Gastroesophageal sphincter (tissue), 4 donors: ENCODE measurements at regions not wholly inside any gene's neighbourhood (a gene's known extent, or its start where the extent isn't known, plus 50 kb on each side); places are given as distances from the start of the nearest gene placed in this dataset.

Experiments used
- ATAC-seq: fragments of 150-250 bp; one replicate; pipeline ENCODE4 v1.9.1; 2016; ENCODE audit warnings: mild to moderate bottlenecking, moderate library complexity
- H3K27ac ChIP-seq, 4 donors: fragments of 200-600 bp; sonication (generic) in 3 of 4; 1 replicate in 3 of 4; 2 replicates in 1 of 4; pipeline ENCODE4 v1.5.1; 2016 to 2019
- H3K27me3 ChIP-seq: fragments of 200-600 bp; sonication (generic); one replicate; pipeline ENCODE4 v1.5.1; 2019
- H3K36me3 ChIP-seq, 2 donors: fragments of 200-600 bp; sonication (generic); one replicate each; pipeline ENCODE4 v1.5.1; 2019; ENCODE audit warnings: control low read depth in 1 of 2
- H3K4me1 ChIP-seq, 3 donors: fragments of 200-600 bp; sonication (generic); 1 replicate in 2 of 3; 2 replicates in 1 of 3; pipeline ENCODE4 v1.5.1; 2016 to 2019; ENCODE audit warnings: control low read depth in 2 of 3
- H3K4me3 ChIP-seq, 2 donors: fragments of 200-600 bp; sonication (generic); one replicate each; pipeline ENCODE4 v1.5.1; 2019; ENCODE audit warnings: mild to moderate bottlenecking in 1 of 2, moderate library complexity in 1 of 2
- H3K9me3 ChIP-seq, 3 donors: fragments of 200-600 bp; sonication (generic); one replicate each; pipeline ENCODE4 v1.5.1; 2017 to 2019; ENCODE audit warnings: control low read depth in 2 of 3
- EP300 ChIP-seq: sonication (generic); formaldehyde crosslinking; IDR thresholded peaks from one replicate; pipeline ENCODE4 v1.6.1; 2017; ENCODE audit warnings: antibody characterized with exemption, mild to moderate bottlenecking
- POLR2A ChIP-seq, 2 donors: fragments of 450-650 bp; IDR thresholded peaks; one replicate each; pipeline ENCODE4 v1.6.1; 2017; ENCODE audit warnings: antibody characterized with exemption in 2 of 2, mild to moderate bottlenecking in 2 of 2, moderate library complexity in 1 of 2
- POLR2AphosphoS5 ChIP-seq: sonication (generic); formaldehyde crosslinking; IDR thresholded peaks from one replicate; pipeline ENCODE4 v1.6.1; 2017; ENCODE audit warnings: antibody characterized with exemption
- WGBS, 2 donors: methylation state at CpG; one replicate each; pipeline ENCODE4 v1.1.5; 2018; ENCODE audit warnings: low coverage in 1 of 2; 5-methylcytosine and 5-hydroxymethylcytosine counted together
- TF ChIP-seq, protein P1 (sequence below), 4 experiments: fragments of 200-600 bp in 2 of 4; fragments of 450-650 bp in 2 of 4; sonication (generic) in 1 of 4; IDR thresholded peaks; one replicate each; pipeline ENCODE4 v1.5.1; 2017 to 2019; ENCODE audit warnings: antibody characterized with exemption in 4 of 4, mild to moderate bottlenecking in 2 of 4, moderate library complexity in 2 of 4

DNA sequence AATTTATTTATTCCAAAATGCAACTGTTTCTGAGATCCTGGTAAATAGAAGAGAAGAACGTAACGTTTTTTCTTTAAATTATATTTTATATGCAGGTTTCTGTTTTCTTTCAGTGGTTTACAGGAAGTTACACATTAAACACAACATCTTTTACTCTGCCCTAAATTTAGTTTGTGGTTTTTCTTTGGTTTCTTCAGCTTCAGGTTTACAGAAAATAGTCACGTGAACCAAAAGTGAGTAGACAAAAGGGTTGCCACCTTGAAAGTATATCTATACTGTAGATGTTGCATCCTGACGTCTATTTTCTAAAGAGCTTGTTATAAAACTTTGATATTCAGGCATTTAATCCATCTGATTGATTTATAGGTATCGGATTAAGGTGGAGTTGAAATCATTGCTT, 1236.6 kb downstream of the MAT2B start:
- Histone ChIP-seq H3K9me3 (no peaks in the 10 kb centered on the region), H3K27ac (no peak overlapping the region), H3K4me3 (no peak overlapping the region), H3K27me3 (no peaks in the 10 kb centered on the region), H3K4me1 (no peaks in the 10 kb centered on the region), H3K36me3 (no peaks in the 10 kb centered on the region)
- TF ChIP-seq POLR2A (IDR thresholded peaks at IDR 0.05), result no peak
- TF ChIP-seq EP300, result no peak
- TF ChIP-seq, protein P1, sequence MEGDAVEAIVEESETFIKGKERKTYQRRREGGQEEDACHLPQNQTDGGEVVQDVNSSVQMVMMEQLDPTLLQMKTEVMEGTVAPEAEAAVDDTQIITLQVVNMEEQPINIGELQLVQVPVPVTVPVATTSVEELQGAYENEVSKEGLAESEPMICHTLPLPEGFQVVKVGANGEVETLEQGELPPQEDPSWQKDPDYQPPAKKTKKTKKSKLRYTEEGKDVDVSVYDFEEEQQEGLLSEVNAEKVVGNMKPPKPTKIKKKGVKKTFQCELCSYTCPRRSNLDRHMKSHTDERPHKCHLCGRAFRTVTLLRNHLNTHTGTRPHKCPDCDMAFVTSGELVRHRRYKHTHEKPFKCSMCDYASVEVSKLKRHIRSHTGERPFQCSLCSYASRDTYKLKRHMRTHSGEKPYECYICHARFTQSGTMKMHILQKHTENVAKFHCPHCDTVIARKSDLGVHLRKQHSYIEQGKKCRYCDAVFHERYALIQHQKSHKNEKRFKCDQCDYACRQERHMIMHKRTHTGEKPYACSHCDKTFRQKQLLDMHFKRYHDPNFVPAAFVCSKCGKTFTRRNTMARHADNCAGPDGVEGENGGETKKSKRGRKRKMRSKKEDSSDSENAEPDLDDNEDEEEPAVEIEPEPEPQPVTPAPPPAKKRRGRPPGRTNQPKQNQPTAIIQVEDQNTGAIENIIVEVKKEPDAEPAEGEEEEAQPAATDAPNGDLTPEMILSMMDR (IDR thresholded peaks at IDR 0.05), result no peak
- no peak for TF ChIP-seq POLR2AphosphoS5
- ATAC-seq, result no peak
- WGBS, 2 donors, result 69 to 72% methylated on average over 4 to 5 of the region's 5 CpGs

- Histone ChIP-seq H3K27ac (no peak overlapping the region), H3K4me1 (no peaks in the 10 kb centered on the region), H3K27me3 (no peaks in the 10 kb centered on the region), H3K36me3 (no peaks in the 10 kb centered on the region), H3K4me3 (no peak overlapping the region), H3K9me3 (no peaks in the 10 kb centered on the region)
- TF ChIP-seq POLR2A (IDR thresholded peaks at IDR 0.05) (no peak), POLR2AphosphoS5 (no peak), EP300 (no peak)
- TF ChIP-seq, protein P1 (IDR thresholded peaks at IDR 0.05), result no peak
- no peak for ATAC-seq
These were observed 1241.3 kb downstream of the MAT2B start for GRCh38 chr5:164746723-164747122.

DNA sequence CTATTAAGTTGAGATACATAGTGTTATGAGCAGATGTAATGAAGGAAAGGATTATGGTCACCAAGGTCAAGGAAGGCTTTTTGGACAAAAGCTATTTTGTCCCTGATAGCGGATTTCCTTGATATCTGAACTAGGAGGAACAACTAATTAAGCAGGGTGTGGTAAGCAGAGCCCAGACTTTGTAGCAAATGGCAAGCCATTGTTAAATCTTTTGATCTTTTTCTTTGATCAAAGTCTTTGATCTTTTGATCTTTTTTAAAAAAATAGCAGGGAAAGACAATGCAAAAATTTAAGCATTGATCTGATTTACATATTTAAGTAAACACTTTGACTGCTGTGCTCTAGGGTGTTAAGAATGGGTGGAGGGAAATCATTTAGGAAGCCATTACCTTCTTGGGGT, 1242.0 kb downstream of the MAT2B start:
- no peak for TF ChIP-seq EP300
- TF ChIP-seq POLR2AphosphoS5, result no peak
- TF ChIP-seq POLR2A (IDR thresholded peaks at IDR 0.05), result no peak
- TF ChIP-seq, protein P1 (IDR thresholded peaks at IDR 0.05), result no peak
- no peak for ATAC-seq
- Histone ChIP-seq H3K4me3 (no peak overlapping the region), H3K4me1 (no peaks in the 10 kb centered on the region), H3K27ac (no peak overlapping the region), H3K36me3 (no peaks in the 10 kb centered on the region), H3K27me3 (no peaks in the 10 kb centered on the region), H3K9me3 (no peaks in the 10 kb centered on the region)
- WGBS, 2 donors, result 71 to 73% methylated on average over 1 of the region's 1 CpG

DNA sequence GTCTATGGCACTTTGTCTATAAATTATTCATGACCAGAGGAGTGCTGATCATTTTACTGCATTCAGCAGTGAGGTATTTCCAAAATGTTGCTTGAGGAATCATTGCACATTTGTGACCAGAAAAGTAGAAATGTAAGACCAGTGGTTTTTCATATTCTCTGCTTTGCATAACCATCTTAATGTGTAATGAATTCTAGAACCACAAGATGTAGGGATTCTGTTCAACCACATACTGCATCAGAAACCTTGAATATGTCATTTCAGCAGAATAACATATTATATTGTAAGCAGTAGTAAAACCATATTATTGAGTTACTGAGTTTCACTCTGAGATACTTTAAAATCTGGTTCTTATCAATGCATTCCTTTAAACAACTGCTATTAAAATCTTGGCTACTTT, 1243.4 kb downstream of the MAT2B start:
- Histone ChIP-seq H3K36me3 (no peaks in the 10 kb centered on the region), H3K9me3 (no peaks in the 10 kb centered on the region), H3K27me3 (no peaks in the 10 kb centered on the region), H3K4me1 (no peaks in the 10 kb centered on the region), H3K4me3 (no peak overlapping the region), H3K27ac (no peak overlapping the region)
- ATAC-seq, result no peak
- TF ChIP-seq POLR2AphosphoS5, result no peak
- TF ChIP-seq POLR2A (IDR thresholded peaks at IDR 0.05), result no peak
- TF ChIP-seq, protein P1 (IDR thresholded peaks at IDR 0.05), result no peak
- no peak for TF ChIP-seq EP300

- H3K27ac ChIP-seq, result no peak overlapping the region
- ATAC-seq, result no peak
- no peaks in the 10 kb centered on the region for H3K36me3 ChIP-seq
- WGBS, 2 donors, result 29% methylated on average over 1 of the region's 1 CpG; no CpG with 5 or more reads in 1 of the 2 donors
- no peaks in the 10 kb centered on the region for H3K27me3 ChIP-seq
- no peaks in the 10 kb centered on the region for H3K9me3 ChIP-seq
- H3K4me1 ChIP-seq, result no peaks in the 10 kb centered on the region
- H3K4me3 ChIP-seq, result no peak overlapping the region
- TF ChIP-seq POLR2AphosphoS5, result no peak
- no peak for TF ChIP-seq POLR2A (IDR thresholded peaks at IDR 0.05)
- no peak for TF ChIP-seq EP300
- TF ChIP-seq, protein P1 (IDR thresholded peaks at IDR 0.05), result no peak
These were observed 1248.0 kb downstream of the MAT2B start for GRCh38 chr5:164753434-164753833.
